GM18517 (cell line): ENCODE measurements at regions not wholly inside any gene's neighbourhood (a gene's known extent, or its start where the extent isn't known, plus 50 kb on each side); places are given as distances from the start of the nearest gene placed in this dataset.
"Not testable (repeated sequence)": the region's sequence is repeated elsewhere in the genome, so short reads cannot be mapped to it uniquely, and the experiment has no call there.

Source experiments
- ATAC-seq: cut with Tn5 transposase; IDR thresholded peaks from one replicate; pipeline ENCODE4 v1.9.1; 2021; ENCODE audit warnings: mild to moderate bottlenecking, moderate library complexity; ENCODE audit not compliant: unreplicated experiment

DNA sequence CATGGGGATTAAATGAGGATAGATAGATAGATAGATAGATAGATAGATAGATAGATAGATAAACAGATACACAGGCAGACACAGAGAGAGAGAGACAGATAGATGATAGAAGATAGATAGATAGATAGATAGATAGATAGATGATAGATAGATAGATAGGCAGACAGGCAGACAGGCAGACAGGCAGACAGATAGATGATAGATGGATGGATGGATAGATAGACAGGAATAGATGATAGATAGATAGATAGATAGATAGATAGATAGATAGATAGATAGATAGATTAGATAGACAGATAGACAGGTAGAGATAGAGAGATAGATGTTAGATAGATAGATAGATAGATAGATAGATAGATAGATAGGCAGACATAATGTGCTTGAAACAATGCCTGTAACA, 137.3 kb downstream of the MED10 start:
- not testable (repeated sequence) for ATAC-seq

DNA sequence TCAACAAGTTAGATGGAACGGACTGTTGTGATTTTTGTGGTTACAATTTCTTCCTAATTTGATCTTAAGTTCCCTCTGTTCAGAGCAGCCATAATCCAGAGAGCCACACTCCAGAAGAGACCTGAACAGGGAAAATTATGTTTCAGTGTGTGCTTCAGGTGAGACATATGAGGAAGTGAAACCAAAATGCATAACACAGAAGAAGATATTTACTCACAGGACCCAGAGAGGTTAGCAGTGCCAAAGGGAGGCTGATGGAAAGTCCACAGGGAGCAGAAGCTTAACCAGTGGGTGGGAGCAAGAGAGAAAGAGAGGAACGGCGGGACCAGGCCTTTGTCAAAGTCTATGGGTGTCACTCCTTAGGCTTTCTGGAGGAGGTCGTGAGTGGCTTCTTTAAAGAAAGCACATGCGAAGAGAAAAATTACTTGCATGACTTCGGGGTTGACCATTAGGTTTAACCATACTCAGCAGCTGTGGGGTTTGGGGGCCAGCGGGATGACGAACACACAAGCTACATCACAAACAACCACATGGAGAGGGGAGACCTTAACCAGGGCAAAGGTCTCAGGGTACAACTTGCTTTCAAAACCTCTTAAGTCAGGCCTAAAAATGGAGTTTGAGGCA, 141.4 kb downstream of the MED10 start:
- peak; percentile 70 for ATAC-seq

DNA sequence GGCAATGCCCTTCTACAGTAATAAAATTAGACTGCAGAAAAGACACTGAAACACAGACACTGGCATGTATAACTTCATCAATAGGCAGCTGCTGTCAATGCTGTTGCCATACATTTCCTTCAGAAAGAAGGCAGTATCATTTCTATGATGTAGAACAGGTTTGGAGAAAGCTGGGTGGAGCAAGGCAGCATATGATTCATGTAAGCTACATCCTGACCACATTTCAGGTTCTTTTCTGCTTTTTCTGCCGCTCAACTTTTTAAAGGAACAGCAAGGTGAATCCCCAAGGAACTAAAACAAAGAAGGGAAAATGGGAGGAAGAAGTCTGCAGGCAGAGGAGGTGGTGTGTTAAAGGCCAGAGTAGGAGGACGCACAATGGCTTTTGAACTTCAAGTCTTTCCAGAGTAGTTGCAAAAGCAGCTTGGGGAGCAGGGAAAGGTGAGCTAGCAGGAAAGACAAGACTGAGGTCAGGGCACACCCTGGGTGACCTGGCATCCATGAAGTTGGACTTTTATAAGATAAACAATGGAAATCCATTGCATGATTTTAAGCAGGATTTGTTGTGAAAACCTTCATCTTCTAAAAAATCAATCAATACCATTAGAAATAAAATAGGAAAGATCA, 142.1 kb downstream of the MED10 start:
- no peak for ATAC-seq

DNA sequence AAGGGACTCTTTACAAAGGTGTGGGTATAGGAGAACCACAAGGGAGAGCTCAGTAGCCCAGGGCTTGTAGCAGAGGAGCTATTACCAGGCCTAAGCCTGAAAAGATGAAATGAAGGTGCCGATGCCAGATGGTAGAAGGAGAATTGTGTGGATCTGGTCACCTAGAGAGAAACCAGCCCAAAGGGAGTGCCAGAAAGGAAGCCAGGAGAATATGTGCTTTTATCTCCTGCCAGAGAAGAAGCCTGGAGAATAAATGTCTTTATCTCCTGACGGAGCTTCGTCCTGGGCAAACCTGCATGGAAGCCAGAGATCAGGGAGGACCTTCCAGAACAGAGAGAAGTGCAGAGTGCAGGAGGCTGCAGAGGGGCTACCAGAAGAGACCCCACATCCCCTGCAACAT, 142.6 kb downstream of the MED10 start:
- no peak for ATAC-seq

DNA sequence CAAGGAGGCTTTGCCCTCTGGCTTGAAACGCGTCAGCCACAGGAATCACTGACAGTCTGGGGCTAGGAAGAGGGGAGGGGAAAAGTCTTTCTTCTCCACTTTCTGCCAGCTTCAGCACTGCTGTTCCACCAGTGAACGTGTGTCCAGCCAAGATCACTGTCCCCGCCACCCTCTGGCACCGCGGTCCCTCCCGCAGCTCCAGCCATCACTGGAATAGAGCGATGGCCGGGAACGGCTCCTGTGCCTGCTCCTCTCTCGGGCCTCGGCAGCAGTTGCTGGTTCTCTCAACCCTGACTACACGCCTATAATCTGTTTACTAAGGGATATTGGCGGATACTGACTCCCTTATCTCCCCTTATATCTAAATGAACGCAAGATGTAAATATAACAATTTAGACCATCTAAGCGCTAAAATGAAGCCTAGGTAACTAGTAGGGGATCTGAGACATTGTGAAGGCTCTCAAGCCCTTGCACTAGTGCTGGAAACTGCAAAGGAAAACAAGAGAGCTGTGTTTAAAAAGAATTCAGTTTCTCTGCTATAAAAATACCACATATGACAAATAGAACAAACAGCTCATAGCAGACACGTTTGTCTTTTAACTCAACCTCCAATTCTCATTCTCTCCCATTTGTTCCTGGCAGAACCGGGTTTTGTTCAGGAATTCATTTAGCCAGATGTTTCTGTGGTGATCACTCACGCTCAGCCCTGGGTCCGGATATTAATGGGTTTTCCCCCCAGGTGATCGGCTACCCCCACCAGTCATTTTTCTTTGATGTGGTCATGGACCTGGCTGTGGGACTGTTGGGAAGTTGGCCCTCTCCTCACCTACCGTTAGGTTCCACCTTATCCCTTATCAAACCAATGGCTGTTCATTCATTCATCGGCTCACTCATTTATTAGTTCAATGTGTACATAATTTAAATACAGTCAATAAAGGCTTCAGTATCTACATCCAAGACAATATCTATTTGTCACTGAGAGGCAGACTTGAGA, 149.8 kb downstream of the MED10 start:
- no peak for ATAC-seq

DNA sequence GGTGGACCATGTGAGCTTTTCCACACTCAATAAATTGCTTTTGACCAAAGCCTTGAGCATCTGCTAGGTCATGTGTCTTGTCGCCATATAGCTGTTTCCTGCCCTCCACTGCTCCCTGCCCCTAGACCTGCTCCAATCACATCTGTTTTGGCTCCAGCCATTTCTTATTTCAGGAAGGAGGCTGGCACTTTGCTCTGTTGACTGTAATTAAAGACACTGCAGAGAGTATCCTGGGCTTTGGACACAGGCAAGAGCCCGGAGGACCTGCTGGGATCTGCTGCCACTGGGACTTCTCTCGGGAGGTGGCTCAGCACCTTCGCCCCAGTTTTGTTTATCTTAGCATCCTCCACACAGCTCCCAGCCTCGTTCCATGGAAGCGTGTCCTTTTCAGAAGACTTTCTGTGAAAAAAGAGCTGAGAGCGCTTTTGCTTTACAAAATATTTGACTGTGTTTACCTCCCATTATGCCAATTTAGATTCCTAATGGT, 153.2 kb downstream of the MED10 start:
- ATAC-seq: no peak

DNA sequence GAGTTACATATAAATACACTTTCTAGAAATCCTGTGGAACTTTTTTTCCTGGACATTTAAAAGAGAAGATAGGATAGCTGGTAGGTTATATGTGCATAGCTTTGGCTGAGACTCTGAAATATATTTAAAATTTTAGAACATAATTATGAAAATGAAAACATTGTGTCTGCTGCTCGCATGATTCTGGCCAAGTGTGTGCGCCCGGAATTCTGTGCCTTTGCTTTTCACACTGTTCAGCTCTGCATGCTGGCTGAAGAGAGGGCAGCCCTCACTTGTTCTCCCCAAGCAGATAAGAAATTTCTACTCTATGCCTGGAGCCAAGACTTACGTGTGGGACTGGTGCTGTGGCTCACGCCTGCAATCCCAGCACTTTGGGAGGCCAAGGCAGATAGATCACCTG, 153.9 kb downstream of the MED10 start:
- ATAC-seq: no peak

DNA sequence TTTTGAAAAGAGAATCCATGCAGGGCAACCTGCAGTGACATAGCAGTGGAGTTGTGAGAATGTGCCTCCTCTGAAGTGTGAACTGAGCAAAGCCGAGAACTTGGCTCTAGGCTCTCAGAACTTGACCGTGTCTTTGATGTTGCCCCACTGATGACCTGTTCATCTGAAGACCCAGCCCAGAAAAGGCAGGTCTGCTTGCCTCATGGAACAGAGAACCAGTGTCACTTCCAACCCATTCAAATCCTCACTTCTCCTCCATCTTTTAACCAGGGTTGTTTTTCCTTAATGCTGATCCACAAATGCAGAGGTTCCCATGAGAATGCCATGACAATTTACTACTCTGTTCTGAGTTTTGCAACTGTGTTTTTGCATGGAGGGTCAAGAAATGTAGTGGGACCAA, 155.4 kb downstream of the MED10 start:
- no peak for ATAC-seq

DNA sequence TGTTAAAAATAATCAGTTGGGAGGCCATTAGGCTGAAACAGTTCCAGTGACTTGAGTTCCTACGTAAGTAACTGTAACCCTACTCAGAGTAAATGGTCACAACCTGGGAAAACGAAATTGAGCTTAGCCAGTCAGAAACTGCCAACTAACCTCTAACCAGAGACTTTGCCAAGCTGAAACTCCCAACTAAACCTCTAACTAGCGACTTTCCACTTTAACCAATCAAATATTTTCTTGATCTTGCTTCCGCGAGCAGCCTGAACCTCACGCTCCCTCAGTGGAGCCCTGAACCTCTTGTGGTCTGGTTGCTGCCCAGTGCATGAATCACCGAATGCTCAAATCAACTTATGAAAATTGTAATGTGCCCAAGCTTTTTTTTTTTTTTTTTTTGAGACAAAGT, 156.2 kb downstream of the MED10 start:
- ATAC-seq: no peak

DNA sequence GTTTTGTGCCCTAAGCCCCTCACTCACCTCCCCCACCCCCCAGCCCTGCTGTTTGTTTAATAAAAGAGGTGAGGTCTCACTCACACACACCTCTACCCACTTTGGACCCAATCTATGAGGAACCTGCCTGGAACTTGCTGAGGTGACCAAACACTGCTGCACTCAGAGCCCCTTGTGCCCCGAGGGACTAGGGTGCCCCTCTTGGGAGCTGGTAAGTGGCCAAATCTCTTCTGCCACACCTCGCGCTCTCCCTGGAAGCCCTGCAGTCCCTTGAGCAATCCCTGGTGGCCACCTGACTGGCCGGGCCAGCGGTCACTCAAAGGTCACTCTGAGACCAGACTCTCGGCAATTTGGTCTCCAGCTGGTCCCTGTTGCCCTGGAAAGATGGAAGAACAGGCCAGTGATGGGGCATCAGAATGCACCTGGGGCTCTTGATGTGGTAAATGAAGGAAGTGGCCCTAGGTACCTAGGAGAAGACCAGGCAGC, 157.2 kb downstream of the MED10 start:
- ATAC-seq: no peak

DNA sequence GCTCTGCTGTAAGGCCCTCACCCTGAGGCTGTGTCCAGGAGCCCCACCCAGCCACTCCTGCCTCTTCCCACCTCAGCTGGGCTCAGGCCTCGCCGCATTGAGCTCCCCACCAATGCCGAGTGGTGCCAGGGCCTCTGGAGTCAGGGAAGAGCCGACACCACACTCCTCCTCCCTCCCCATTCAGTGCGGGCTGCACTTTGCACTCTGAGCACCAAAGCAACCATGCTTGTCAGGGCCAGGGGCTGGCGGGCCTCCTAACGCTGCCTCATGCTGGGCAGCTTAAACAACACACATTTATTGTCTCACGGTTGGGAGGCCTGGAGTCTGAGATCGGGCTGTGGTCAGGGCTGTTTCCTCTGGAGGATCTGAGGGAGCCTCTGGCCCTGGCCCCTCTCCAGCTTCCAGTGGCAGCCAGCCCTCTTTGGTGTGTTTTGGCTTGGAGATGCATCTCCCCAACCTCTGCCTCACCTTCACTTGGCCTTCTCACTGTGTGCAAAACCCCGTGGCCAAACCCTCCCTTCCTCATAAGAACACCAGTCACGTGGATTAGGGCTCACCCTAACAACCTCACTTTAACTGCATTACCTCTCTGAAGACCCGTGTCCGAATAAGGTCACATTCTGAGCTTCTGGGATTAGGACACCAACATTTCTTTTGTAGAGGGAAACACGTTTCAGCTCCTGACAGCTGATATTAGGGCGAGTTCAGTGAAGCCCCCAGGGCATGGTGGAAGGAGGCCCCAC, 157.8 kb downstream of the MED10 start:
- ATAC-seq: no peak

DNA sequence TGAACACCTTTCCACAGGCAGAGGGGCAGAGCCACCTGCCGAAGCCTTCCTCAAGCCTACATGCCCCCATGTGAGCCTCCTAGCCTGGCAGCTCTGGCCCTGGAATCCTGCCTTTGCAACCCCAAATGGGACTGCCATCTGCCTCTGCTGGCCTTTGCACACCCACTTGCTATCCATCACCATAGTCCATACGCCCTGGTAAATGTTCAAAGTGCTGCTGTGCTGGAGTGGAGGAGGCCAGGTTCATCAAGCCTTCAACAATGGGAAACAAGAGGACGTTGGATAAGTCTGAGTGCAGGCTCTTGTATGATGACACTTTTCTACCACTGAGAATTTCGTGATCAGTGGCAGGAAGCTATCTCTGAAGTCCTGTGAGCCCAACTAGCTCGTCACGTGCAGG, 159.8 kb downstream of the MED10 start:
- no peak for ATAC-seq

DNA sequence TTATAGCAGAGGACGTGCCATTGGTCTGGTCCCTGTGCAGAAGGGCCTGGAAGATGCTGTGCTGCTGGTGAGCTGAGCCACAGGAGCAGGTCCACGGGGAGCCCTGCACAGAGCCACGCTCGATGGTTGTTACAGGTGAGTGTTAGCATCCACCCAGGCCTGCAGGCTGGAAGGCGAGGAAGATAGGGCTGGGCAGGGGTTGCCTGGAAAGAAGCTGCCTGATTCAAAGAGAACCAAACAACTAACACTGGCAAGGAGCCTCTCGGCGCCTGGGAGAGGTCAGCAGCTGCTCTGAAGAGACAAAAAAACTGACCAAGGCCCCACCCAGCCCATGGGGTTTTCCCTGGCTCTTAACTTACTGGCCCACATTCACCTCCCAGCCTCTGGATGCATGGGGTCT, 160.2 kb downstream of the MED10 start:
- ATAC-seq: no peak

DNA sequence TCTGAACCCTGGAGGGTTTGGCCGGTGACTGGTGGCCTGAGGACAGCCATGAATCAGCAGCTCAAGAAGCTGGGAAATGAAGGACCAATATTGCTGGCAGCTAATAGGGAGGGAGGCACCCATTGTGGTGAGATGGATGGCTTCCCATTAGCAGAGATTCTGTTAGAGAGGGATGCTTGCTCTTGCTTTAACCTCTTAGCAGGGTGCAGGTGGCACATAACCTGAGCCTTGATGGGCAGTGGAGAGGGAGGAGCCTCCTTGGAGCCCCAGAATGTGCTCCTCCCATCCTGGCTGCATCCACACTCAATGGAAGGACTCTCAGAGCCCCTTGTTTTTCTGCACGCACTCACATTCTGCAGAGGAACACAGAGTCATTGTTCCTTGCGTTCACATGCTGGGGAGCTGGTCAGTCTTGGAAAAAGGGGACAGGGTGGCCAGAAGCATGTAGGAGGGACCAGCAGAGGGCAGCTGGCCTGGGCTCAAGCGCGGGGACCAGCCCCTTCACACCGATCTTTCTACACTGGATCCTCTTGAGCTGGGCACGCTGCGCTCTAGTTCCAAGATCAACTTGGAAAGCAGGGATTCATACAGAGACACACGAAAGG, 161.8 kb downstream of the MED10 start:
- no peak for ATAC-seq

DNA sequence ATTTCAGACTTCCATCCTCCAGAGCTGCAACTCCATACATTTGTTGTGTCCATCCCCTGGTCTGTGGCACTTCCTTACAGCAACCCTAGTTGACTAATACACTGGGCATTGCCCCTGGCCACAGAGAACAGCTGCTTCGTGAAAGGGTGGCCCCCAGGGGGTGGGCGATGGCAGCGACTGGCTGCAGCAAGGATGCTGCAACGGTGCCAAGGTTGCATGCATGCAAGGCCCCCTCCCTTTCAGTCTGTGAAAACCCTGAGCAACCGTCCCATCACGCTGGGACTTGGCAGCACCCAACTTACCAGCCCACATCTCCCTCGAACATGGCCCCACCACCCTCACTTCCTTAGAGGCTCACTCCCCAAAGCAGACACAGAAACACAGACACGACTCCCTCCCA, 162.5 kb downstream of the MED10 start:
- ATAC-seq: no peak

DNA sequence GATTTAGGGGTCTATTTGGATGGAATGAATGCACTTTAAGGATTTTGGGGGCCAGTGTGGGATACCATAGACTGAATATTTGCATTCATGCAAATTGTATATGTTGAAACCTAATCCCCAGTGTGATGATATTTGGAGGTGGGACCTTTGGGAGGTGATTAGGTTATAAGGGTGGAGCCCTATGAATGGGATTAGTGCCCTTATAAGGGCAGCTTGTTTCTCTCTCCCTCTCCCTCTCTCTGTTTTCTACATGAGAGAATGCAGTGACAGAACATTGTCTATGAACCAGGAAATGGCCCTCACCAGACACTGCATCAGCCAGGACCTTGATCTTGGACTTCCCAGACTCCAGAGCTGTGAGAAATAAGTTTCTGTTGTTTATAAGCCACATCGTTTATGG, 166.1 kb downstream of the MED10 start:
- ATAC-seq: no peak

DNA sequence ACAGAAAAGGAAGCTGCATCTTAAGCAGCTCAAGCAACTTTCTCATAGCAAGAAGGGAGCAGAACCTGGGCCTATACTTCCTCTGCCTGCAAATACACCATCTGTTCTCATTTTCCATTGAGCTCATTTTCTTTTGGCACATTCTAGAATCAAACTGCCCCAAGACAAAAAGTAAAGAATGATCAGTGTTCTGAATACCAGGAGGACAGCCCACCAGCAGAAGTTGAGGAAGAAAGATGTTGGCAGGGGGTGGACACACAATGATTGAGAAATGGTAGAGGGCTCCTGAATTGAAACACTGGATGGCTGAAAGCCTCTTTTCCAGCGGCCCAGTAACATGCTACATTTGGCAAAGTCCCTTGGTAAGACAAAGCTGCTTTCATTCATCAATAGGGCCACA, 171.8 kb downstream of the MED10 start:
- ATAC-seq: no peak

DNA sequence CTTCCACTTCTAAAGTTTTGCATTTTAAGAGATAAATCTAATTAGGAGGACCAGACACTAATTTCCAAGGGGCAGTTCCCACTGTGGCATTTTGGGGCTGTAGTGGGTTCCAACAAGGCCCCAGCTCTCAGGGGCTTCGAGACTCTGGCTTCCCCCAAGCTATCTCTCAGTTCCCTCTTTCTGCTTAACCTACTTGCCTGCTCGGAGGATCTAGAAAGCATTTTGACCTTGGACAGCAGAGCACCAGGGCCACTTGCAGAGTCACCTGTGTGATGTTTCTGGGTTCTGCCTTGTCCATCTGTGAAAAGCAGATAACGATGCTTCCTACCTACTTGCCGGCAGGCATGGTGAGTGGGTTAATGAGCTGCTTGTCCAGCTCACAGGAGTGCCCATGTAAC, 175.4 kb downstream of the MED10 start:
- no peak for ATAC-seq

DNA sequence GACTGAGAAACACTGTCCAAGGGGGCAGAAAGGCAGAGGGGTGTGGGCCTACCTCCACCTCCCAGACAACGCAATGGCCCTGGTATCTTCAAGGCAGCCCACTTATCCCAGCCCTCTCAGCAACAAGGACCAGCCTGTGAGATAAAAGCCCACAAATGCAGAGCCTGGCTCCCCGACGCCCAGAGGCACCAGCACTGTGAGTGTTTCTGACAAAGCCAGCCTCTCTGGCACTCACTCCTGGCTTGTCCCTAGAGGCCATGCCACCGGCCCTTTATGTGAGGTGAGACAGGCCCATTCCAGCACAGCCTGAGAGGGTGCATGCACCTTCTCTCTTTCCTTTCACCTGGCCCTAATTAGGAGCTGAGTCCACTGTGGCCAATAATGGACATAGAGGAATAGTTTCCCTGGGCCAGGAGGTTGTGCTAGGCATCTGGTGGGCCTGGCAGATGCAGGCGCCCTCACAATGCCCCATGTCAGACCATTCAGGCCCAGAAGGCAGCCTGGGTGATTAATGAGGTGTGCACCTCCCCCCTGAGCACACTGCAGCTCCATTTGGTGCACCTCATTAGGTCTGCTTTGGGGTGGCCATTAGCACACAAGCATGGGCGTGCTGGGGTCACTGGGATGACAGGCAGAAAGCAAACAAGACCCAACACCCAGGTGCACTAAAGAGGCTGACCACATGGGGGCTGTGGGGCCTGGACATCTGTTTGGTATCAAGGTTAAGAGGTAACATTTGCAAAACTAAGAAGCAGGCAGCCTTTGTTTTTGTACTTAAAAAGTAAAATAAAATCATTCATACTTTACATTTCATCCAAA, 176.0 kb downstream of the MED10 start:
- ATAC-seq: no peak

DNA sequence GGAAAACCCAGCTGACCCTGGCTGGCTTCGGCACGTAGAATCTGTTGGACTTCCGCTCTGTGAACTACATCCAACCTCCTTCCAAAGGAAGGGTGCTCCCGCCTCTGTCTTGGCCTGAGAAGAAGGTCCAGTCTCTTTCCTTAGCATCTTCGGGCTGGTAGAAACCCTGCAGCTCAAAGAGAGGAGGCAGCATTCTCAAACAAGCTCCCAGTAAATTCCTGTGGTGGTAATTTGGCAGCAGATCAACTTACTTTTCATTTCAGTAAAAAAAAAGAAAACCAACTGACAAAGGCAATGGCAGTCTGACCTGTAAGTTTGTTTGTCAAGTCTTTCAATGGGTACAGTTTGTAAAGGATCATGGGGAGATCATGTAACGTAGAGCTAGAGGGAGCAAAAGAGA, 176.7 kb downstream of the MED10 start:
- no peak for ATAC-seq
